ENCODE measurements at regions not wholly inside any gene's neighbourhood (a gene's known extent, or its start where the extent isn't known, plus 50 kb on each side); places are given as distances from the start of the nearest gene placed in this dataset.

- no peak for TF ChIP-seq POLR2A (IDR thresholded peaks at IDR 0.05; ENCODE audit: low read depth)
- TF ChIP-seq EP300 (IDR thresholded peaks at IDR 0.05), result no peak
- no peak for TF ChIP-seq CTCF (IDR thresholded peaks at IDR 0.05)
- no peak for TF ChIP-seq POLR2AphosphoS5 (IDR thresholded peaks at IDR 0.05)
Measured at GRCh38 chr13:103730407-103730806, 664.2 kb upstream of the SLC10A2 start.

Data from esophagus muscularis mucosa (tissue), 4 donors.